Smooth muscle cell (in vitro differentiated cells): ENCODE measurements at regions not wholly inside any gene's neighbourhood (a gene's known extent, or its start where the extent isn't known, plus 50 kb on each side); places are given as distances from the start of the nearest gene placed in this dataset.

ENCODE experiments used
- DNase-seq: peaks from one replicate; lab custom pipeline; 2025; ENCODE audit not compliant: unreplicated experiment; lab: John Stamatoyannopoulos, UW
- H2AFZ ChIP-seq: fragments of 200-600 bp; sonication (generic); 2 replicates; pipeline ENCODE4 v1.6.0; 2016; ENCODE audit warnings: antibody characterized with exemption, low read depth, mild to moderate bottlenecking
- H3F3A ChIP-seq: fragments of 200-600 bp; sonication (generic); 2 replicates; pipeline ENCODE4 v1.6.0; 2017; ENCODE audit warnings: antibody characterized with exemption, low read depth
- H3K27ac ChIP-seq: fragments of 200-600 bp; sonication (generic); 2 replicates; pipeline ENCODE4 v1.5.1; 2016; ENCODE audit warnings: low read depth, mild to moderate bottlenecking
- H3K27me3 ChIP-seq: fragments of 200-600 bp; sonication (generic); 2 replicates; pipeline ENCODE4 v1.6.1; 2016; ENCODE audit warnings: low read depth, mild to moderate bottlenecking
- H3K36me3 ChIP-seq: fragments of 200-600 bp; sonication (generic); 2 replicates; pipeline ENCODE4 v1.5.1; 2016; ENCODE audit warnings: low read depth
- H3K4me1 ChIP-seq: fragments of 200-600 bp; sonication (generic); 2 replicates; pipeline ENCODE4 v1.5.1; 2016; ENCODE audit warnings: low read depth
- H3K4me2 ChIP-seq: fragments of 200-600 bp; sonication (generic); 2 replicates; pipeline ENCODE4 v1.6.0; 2016; ENCODE audit warnings: mild to moderate bottlenecking
- H3K4me3 ChIP-seq: fragments of 200-600 bp; sonication (generic); 2 replicates; pipeline ENCODE4 v1.5.1; 2016; ENCODE audit warnings: mild to moderate bottlenecking
- H3K79me2 ChIP-seq: fragments of 200-600 bp; sonication (generic); 2 replicates; pipeline ENCODE4 v1.6.0; 2016; ENCODE audit warnings: low read depth, mild to moderate bottlenecking
- H3K9ac ChIP-seq: fragments of 200-600 bp; sonication (generic); 2 replicates; pipeline ENCODE4 v1.6.0; 2016; ENCODE audit warnings: low read depth
- H3K9me3 ChIP-seq: fragments of 200-600 bp; sonication (generic); replicated peaks from 2 replicates; pipeline ENCODE4 v1.5.1; 2016; ENCODE audit warnings: low read depth
- H4K20me1 ChIP-seq: fragments of 200-600 bp; sonication (generic); 2 replicates; pipeline ENCODE4 v1.6.0; 2016; ENCODE audit warnings: low read depth
- WGBS: methylation state at CpG from one replicate; pipeline ENCODE4 v1.1.7; 2016; ENCODE audit warnings: low lambda C conversion rate; 5-methylcytosine and 5-hydroxymethylcytosine counted together
- TF ChIP-seq, protein P1 (sequence below): fragments of 200-600 bp; sonication (generic); IDR thresholded peaks from 2 replicates; pipeline ENCODE4 v1.5.1; 2017; ENCODE audit warnings: borderline replicate concordance, mild to moderate bottlenecking, antibody characterized with exemption; ENCODE audit not compliant: insufficient read depth, poor library complexity, severe bottlenecking

- Histone ChIP-seq H3K4me3 (no peak overlapping the region), H3K9me3 (no peaks in the 10 kb centered on the region), H4K20me1 (no peaks in the 10 kb centered on the region), H3F3A (no peaks in the 10 kb centered on the region), H3K9ac (no peak overlapping the region), H3K36me3 (no peaks in the 10 kb centered on the region), H3K79me2 (no peaks in the 10 kb centered on the region), H3K4me2 (no peak overlapping the region), H3K27me3 (no peaks in the 10 kb centered on the region), H2AFZ (no peak overlapping the region), H3K4me1 (no peaks in the 10 kb centered on the region), H3K27ac (no peak overlapping the region)
- TF ChIP-seq, protein P1, sequence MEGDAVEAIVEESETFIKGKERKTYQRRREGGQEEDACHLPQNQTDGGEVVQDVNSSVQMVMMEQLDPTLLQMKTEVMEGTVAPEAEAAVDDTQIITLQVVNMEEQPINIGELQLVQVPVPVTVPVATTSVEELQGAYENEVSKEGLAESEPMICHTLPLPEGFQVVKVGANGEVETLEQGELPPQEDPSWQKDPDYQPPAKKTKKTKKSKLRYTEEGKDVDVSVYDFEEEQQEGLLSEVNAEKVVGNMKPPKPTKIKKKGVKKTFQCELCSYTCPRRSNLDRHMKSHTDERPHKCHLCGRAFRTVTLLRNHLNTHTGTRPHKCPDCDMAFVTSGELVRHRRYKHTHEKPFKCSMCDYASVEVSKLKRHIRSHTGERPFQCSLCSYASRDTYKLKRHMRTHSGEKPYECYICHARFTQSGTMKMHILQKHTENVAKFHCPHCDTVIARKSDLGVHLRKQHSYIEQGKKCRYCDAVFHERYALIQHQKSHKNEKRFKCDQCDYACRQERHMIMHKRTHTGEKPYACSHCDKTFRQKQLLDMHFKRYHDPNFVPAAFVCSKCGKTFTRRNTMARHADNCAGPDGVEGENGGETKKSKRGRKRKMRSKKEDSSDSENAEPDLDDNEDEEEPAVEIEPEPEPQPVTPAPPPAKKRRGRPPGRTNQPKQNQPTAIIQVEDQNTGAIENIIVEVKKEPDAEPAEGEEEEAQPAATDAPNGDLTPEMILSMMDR, result no peak
- DNase-seq, result no peak
- 78% methylated on average over 4 of the region's 4 CpGs for WGBS
Observed at GRCh38 chr20:41992481-41992880, 374.3 kb upstream of the CHD6 start.

- Histone ChIP-seq H3K4me1 (no peaks in the 10 kb centered on the region), H3K79me2 (no peaks in the 10 kb centered on the region), H2AFZ (no peak overlapping the region), H3K4me2 (no peak overlapping the region), H4K20me1 (no peaks in the 10 kb centered on the region), H3K9ac (no peak overlapping the region), H3K27ac (no peak overlapping the region), H3K9me3 (no peaks in the 10 kb centered on the region), H3K36me3 (no peaks in the 10 kb centered on the region), H3K27me3 (no peaks in the 10 kb centered on the region), H3K4me3 (no peak overlapping the region), H3F3A (no peaks in the 10 kb centered on the region)
- WGBS, result 76% methylated on average over 1 of the region's 1 CpG
- TF ChIP-seq, protein P1, result no peak
- no peak for DNase-seq
Observed at GRCh38 chr20:41991412-41991811, 373.2 kb upstream of the CHD6 start.

- peak overlapping the region; percentile 60 for H3K27ac ChIP-seq
- no peaks in the 10 kb centered on the region for H3K79me2 ChIP-seq
- no peak overlapping the region for H3K4me3 ChIP-seq
- H3K9ac ChIP-seq, result no peak overlapping the region
- no peak for DNase-seq
- H3F3A ChIP-seq, result no peaks in the 10 kb centered on the region
- TF ChIP-seq, protein P1, result no peak
- no peaks in the 10 kb centered on the region for H4K20me1 ChIP-seq
- peak overlapping the region; percentile 58 for H3K4me2 ChIP-seq
- H3K36me3 ChIP-seq, result no peaks in the 10 kb centered on the region
- no peaks in the 10 kb centered on the region for H3K9me3 ChIP-seq
- 21% methylated on average over 10 of the region's 10 CpGs for WGBS
- H3K4me1 ChIP-seq, result no peaks in the 10 kb centered on the region
- no peak overlapping the region for H2AFZ ChIP-seq
- no peaks in the 10 kb centered on the region for H3K27me3 ChIP-seq
Observed at GRCh38 chr20:41989935-41990635, 371.9 kb upstream of the CHD6 start.
